ENCODE measurements at regions not wholly inside any gene's neighbourhood (a gene's known extent, or its start where the extent isn't known, plus 50 kb on each side); places are given as distances from the start of the nearest gene placed in this dataset.

DNA sequence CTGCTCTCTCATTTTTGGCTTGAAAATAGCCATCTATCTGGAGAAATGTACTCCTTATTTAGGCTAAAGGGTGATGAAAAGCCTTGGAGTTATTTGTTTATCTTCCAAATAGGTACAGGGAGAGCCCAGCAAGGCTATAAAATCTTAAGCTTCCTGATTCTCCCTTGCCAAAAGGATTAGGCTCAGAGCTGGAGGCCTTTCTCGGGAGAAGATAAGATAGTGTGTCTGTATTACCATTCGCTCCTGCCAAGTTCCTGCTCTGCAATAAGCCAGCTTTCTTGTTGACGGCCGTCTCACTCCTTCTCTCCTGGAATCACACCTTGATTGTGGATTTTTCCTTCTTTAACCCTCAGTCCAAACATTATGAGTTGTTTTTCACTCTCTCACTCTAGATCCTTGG, 171.8 kb upstream of the TTC29 start:
- Histone ChIP-seq H3K4ac (replicated peaks; ENCODE audit: insufficient read length, low read depth, low read length) (no peak overlapping the region), H3K23me2 (ENCODE audit: low read depth, low read length) (no peaks in the 10 kb centered on the region), H3K79me2 (ENCODE audit: control insufficient read depth in 1 of 2, insufficient read depth in 2 of 2, low read length in 2 of 2) (no peaks in the 10 kb centered on the region), H3K56ac (replicated peaks; ENCODE audit: insufficient read length, low read depth, low read length) (no peak overlapping the region), H3K4me1 (replicated peaks in 1 of 4; ENCODE audit: control insufficient read depth in 3 of 4, insufficient read depth in 4 of 4, low read length in 3 of 4) (no peaks in the 10 kb centered on the region), H2AFZ (ENCODE audit: low read length) (no peak overlapping the region; the same call in 1 of the 2 replicates), H3K14ac (ENCODE audit: insufficient read length) (no peak overlapping the region), H3K23ac (ENCODE audit: insufficient read length) (no peak overlapping the region), H3K27ac (ENCODE audit: low read depth, low read length) (no peak overlapping the region), H3K9ac (replicated peaks in 1 of 4; ENCODE audit: extremely low read depth in 1 of 4, low read depth in 3 of 4, low read length in 3 of 4) (no peak overlapping the region), H3K79me1 (ENCODE audit: low read depth, low read length) (no peaks in the 10 kb centered on the region), H2AK5ac (ENCODE audit: low read depth, low read length) (no peak overlapping the region), H2BK12ac (ENCODE audit: low read depth, low read length) (no peak overlapping the region), H3K27me3 (replicated peaks in 1 of 4; ENCODE audit: control insufficient read depth in 3 of 4, extremely low read depth in 1 of 4, insufficient read depth in 3 of 4, low read length in 3 of 4) (no peaks in the 10 kb centered on the region), H2BK120ac (replicated peaks; ENCODE audit: low read depth, low read length) (no peak overlapping the region), H3K18ac (ENCODE audit: extremely low read depth, low read length) (no peak overlapping the region), H3K4me2 (ENCODE audit: insufficient read depth in 1 of 2, low read depth in 2 of 2, low read length in 2 of 2) (no peak overlapping the region), H2BK15ac (ENCODE audit: low read length) (no peak overlapping the region), H3K9me3 (ENCODE audit: insufficient read depth in 2 of 2, low read depth in 1 of 2, low read length in 1 of 2) (no peaks in the 10 kb centered on the region), H3K36me3 (ENCODE audit: control insufficient read depth in 2 of 4, insufficient read depth in 4 of 4, low read length in 3 of 4) (no peaks in the 10 kb centered on the region), H2BK5ac (ENCODE audit: low read depth, low read length) (no peak overlapping the region), H4K5ac (ENCODE audit: insufficient read length, low read depth, low read length) (no peak overlapping the region), H4K20me1 (replicated peaks in 1 of 2; ENCODE audit: control insufficient read depth in 1 of 2, insufficient read depth in 2 of 2, low read length in 2 of 2) (no peaks in the 10 kb centered on the region), H4K91ac (replicated peaks; ENCODE audit: insufficient read length, low read length) (no peak overlapping the region), H2BK20ac (ENCODE audit: low read length) (no peak overlapping the region), H3K4me3 (ENCODE audit: extremely low read depth in 1 of 4, insufficient read depth in 2 of 4, low read depth in 3 of 4, low read length in 4 of 4) (no peak overlapping the region), H4K8ac (ENCODE audit: extremely low read depth, insufficient read depth, low read length) (no peak overlapping the region)
- TF ChIP-seq MAFK (IDR thresholded peaks at IDR 0.05; ENCODE audit: low read depth, low read length) = no peak
- TF ChIP-seq GABPA (IDR thresholded peaks at IDR 0.05; ENCODE audit: borderline replicate concordance, insufficient read depth, low read length) = no peak
- TF ChIP-seq POLR2AphosphoS5 (IDR thresholded peaks at IDR 0.05; ENCODE audit: low read depth, low read length) = no peak
- TF ChIP-seq, protein P1, sequence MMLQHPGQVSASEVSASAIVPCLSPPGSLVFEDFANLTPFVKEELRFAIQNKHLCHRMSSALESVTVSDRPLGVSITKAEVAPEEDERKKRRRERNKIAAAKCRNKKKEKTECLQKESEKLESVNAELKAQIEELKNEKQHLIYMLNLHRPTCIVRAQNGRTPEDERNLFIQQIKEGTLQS (IDR thresholded peaks at IDR 0.05; ENCODE audit: insufficient read depth, low read depth, low read length) = no peak
- no peak for DNase-seq (ENCODE audit: low read depth in 1 of 2, low spot score in 2 of 2)
- WGBS, 2 experiments (ENCODE audit: extremely low coverage in 1 of 2, insufficient coverage in 1 of 2, insufficient read length in 1 of 2, insufficient replicate concordance in 2 of 2, low coverage in 1 of 2, low lambda C conversion rate in 2 of 2, missing lambda C conversion rate in 1 of 2) = 91% methylated on average over 4 of the region's 4 CpGs; no CpG with 5 or more reads in 1 of the 2 experiments
- CTCF ChIA-PET (ENCODE audit: partially characterized antibody) = no interaction called here
- POLR2A ChIA-PET (ENCODE audit: partially characterized antibody) = no interaction called here
- no peak for FAIRE-seq
